Forelimb muscle (tissue), 1 donor: ENCODE measurements at regions not wholly inside any gene's neighbourhood (a gene's known extent, or its start where the extent isn't known, plus 50 kb on each side); places are given as distances from the start of the nearest gene placed in this dataset.

Source experiments
- DNase-seq: peaks from one replicate; pipeline ENCODE4 v3.0.0-alpha.2; 2013; ENCODE audit warnings: low read depth

- no peak for DNase-seq
Observed at GRCh38 chr2:240319855-240320203, 115.6 kb upstream of the GPC1 start.

DNA sequence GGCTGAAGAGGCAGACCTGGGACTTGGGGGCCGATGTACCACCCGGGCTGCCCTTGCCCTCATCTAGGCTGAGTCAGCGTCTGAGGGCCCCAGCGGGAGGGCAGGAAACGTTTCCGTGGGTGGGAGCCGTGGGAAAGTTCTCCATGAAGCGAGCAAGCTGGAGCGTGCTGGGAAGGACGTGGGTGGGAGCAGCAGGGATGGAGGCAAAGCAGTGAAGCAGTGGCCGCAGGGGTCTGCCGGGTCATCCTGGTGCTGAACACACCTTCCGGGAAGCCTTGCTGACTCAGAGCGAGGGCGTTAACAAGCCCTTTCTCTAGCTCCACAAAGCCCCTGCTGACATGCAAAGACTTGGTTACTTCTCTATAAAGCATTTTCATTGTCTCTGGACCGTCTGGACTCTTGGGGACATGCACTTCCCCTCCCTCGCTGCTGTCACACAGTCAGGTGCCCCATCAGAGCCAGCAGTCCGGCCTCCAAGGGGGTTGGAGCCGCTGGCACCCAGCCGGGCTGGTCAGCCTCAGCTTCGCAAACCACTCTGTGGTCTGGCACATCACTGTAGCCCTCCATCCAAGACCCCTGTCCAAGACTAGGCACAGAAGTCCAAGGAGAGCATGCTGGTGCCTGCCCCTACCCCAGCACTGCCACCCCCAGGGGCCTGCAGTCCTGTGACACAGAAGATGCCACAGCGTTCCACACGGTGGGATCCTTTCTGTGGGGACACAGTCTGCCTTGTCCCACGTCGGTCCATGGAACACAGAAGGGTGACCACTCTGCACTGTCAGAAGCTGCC lies 115.1 kb upstream of the GPC1 start:
- DNase-seq = no peak

DNA sequence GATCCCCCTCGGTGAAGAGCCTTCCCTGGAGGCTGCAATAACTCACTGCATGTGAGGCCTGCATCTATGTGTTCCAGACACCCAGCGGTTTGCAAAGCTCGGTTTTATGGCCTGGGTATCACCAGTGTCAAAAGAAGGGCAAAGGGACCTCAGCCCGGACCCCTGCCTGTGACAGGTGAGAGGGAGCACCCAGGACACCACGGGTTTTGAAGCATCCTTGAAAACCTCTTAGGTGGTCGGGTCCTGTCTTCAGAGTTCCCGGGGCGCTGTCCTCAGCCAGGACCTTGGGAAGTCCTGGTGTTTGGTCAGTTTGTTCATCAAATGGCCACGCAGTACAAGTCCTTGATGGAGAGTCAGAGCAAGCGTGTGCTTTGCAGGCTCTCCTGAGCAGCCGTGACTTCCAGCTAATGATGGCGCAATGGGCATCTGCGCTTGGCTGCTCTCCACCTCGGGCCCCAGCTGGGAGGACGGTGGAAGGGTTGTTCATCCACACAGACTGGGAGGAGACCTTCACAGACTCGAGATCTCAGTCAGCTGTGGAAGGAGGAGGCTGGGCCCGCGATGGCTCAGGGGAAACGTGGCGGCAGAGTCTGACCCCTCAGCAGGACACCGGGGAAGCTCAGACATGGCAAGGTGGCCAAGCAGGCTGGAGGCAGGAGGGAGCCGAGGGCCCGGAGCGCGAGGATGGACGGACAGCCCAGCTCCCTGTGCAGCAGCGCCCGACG lies 113.1 kb upstream of the GPC1 start:
- DNase-seq = no peak

DNA sequence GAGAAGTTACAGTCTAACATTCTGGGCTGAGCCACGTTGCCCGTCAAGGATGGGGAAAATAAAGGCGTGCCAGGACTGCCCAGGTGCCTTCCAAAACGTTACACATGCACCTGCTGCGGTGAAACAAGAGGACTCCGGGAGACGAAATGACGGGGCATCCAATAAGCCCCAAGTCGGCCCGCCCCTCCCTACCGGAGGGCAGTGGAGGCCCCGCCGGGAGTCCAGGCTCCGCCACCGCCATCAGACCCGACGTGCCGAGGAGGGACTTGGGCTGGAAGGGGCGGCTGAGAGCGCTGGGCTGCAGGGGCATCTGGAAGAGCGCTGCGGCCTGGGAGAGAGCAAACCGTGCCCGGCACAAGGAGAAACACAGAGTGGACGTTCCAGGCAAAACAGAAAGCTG lies 112.5 kb upstream of the GPC1 start:
- no peak for DNase-seq

DNA sequence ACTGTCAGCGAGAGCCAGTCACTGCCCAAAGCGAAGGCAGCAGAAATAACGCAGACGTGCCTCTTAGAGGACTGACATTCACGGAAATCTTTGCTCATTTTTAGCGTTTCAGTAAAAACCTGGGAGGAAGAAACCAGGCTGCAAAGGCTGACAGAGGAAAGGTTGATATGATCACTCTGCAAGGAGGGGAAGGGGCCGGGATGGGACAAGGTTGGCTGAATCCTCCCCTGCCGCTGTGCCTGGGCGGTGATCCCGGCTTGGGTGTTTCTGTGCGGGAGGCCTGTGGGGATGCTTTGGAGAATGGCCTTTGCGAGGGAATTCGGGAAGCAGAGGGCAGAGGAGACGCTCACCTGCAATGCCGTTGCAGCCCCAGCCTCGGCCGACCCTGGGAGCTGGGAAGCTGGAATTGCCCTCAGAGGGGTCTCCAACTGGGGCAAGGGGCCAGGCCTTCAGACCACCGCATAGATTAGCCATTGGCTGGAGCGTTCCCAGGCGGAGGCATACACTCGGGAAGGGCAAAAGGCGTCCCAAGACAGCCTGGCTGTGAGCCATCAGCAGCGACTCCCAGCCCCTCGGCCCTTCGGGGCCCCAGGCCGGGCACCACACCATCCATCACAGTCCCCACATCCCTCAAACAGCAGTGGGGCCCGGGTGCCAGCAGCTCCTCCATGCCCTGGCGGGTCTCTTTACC lies 111.7 kb upstream of the GPC1 start:
- no peak for DNase-seq

DNA sequence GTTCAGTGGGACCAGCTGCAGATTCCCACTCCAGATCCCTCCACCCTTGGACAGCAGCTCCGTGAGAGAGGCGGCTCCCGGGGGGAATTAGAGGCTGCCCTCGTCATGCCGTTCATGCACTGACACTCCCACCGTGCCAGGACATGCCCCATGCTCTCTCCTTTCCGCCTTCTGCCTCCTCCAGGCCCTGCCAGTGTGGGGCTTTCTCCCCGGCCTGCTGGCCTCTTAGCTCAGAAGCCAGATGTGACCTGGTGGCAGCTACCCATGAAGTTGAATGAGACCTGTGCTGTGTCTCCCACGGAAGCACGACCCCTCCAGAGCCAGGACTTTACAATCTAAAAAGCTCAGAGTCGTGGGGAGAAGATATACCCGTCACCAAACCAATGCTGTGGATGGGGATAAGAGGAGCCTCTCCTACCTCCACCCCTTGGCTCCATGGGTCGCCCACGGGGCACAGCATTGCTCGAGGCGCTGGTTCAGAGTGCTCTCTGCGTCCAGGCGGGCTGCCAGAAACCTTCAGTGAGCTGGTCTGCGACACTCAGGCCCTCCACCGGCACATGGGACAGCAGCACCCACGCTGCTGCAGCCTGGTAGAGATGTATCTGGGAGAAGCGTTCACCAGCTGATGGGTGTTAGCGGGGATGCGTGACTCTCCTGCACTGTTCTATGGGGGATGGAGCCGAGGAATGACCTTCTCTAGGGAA lies 111.0 kb upstream of the GPC1 start:
- DNase-seq = no peak

- no peak for DNase-seq
Observed at GRCh38 chr2:240325016-240326007, 110.2 kb upstream of the GPC1 start.

GRCh38 chr2:240326246-240326645 lies 109.2 kb upstream of the GPC1 start:
- no peak for DNase-seq

- no peak for DNase-seq
Observed at GRCh38 chr2:240326886-240327285, 108.6 kb upstream of the GPC1 start.

- DNase-seq = no peak
Observed at GRCh38 chr2:240327566-240327965, 107.9 kb upstream of the GPC1 start.

- DNase-seq = no peak
Observed at GRCh38 chr2:240328526-240328925, 106.9 kb upstream of the GPC1 start.

- DNase-seq = no peak
Observed at GRCh38 chr2:240329116-240329665, 106.3 kb upstream of the GPC1 start.

GRCh38 chr2:240329778-240330177 lies 105.7 kb upstream of the GPC1 start:
- no peak for DNase-seq

DNA sequence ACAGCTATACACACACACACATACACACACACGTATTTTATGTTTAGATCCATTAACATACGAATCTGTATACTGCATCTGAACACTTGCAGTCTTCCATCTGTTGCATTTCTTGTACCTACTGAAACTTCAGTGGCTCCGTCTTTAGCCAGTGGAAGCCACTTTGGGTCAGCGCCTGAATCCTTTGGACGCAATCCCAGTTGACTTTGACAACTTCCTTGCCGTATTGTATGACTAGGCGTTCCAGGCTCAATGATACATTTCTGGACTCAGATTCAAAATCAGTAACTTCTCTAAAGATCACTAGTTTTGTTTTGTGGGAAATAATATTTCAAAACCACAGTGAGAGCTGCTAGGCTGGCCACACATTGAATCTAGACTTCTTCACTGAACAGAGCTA lies 101.5 kb upstream of the GPC1 start:
- no peak for DNase-seq

DNA sequence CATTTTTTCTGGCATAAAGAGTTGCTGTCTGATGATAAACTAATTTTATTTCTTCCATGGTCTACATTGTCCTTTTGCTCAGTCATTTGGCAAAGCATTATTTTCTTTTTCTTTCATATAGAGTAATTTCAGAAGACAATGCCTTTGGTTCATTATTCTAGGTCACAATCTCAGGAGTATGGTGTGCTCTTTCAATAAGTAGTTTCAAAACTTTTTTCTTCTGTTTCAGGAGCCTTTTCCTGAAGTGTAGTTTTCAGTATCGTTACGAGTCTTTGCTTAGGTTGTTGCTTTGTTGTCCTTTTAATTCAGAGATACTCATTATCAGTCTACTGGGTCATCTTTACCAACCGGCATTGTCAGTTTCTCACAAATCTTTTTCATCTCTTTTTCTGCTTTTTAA lies 100.4 kb upstream of the GPC1 start:
- DNase-seq = no peak

- DNase-seq = no peak
Observed at GRCh38 chr2:240336820-240337427, 98.5 kb upstream of the GPC1 start.

- DNase-seq = no peak
Observed at GRCh38 chr2:240338274-240338673, 97.2 kb upstream of the GPC1 start.

- no peak for DNase-seq
Observed at GRCh38 chr2:240339411-240340360, 95.8 kb upstream of the GPC1 start.

DNA sequence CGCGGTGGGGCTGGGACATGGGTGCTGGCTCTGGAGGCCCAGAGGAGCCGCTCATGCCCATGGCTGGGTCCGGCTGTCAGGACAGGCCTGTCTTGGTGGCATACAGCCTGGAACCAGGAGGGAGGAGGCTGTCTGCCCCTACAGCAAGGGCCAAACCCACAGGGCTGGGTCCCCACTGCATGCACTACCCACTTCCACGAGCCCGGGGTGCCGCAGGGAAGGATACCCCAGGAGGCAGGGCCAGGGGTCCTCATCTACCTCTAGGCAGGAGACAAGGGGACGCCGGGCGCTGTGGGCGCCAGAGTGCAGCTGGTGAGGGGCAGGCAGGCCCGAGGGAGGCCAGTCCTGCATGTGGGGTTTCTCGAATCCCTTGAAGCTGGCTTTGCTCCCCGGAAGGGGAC lies 95.1 kb upstream of the GPC1 start:
- DNase-seq = no peak
